ENCODE measurements at regions not wholly inside any gene's neighbourhood (a gene's known extent, or its start where the extent isn't known, plus 50 kb on each side); places are given as distances from the start of the nearest gene placed in this dataset.
A peak's percentile ranks its signal among the peaks of the same experiment; 100 is the strongest.

DNA sequence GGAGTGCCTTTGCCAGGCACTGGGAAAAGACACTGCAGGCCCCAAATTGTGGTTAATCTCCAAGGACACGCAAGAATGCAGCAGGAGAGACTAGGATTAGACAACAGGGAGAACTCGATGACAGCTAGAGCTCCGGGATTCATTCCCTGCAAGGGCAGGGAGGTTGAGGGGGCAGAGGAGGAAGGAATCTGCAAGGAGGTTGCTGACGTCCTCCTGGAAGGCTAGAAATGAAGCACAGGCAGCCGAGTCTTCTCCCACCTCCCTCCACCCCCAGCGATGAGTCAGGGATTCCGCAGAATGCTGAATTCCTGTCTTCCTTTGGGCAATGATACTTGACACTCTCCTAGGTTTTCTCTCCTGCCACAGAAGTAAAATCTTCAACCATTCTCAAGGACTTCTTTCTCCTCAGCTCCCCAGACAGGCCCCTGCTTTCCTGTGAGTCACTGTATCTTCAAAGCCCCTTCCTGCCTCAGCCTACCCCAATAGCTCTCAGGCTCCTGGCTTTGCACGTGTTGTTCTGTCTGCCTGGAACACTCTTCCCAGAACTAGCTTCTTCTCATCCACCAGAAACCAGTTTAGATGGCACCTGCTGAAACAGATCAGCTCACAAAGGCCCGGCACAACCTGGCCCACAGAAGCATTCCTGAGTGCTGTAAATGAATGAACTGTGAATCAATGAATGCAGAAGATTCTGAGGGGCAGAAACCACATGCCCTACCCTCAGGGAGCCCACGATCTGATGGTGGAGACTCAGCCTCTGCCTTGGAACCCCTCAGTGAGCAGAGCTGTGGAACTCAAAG is 85.6 kb downstream of the MRPL14 start:
- TF ChIP-seq, protein P1, sequence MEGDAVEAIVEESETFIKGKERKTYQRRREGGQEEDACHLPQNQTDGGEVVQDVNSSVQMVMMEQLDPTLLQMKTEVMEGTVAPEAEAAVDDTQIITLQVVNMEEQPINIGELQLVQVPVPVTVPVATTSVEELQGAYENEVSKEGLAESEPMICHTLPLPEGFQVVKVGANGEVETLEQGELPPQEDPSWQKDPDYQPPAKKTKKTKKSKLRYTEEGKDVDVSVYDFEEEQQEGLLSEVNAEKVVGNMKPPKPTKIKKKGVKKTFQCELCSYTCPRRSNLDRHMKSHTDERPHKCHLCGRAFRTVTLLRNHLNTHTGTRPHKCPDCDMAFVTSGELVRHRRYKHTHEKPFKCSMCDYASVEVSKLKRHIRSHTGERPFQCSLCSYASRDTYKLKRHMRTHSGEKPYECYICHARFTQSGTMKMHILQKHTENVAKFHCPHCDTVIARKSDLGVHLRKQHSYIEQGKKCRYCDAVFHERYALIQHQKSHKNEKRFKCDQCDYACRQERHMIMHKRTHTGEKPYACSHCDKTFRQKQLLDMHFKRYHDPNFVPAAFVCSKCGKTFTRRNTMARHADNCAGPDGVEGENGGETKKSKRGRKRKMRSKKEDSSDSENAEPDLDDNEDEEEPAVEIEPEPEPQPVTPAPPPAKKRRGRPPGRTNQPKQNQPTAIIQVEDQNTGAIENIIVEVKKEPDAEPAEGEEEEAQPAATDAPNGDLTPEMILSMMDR (IDR thresholded peaks at IDR 0.05; ENCODE audit: extremely low read depth in 1 of 2, insufficient read depth in 1 of 2, low read depth in 1 of 2, low read length in 2 of 2): no peak
- TF ChIP-seq MYC (IDR thresholded peaks at IDR 0.05; ENCODE audit: low read depth, low read length): no peak
- TF ChIP-seq POLR2AphosphoS5 (IDR thresholded peaks at IDR 0.05; ENCODE audit: insufficient read depth, low read depth, low read length): peak; percentile 53
- peak; percentile 32 for TF ChIP-seq POLR2A (IDR thresholded peaks at IDR 0.05; ENCODE audit: low read depth, low read length)
- TF ChIP-seq EZH2 (IDR thresholded peaks at IDR 0.05; ENCODE audit: borderline replicate concordance, low read depth, low read length, severe bottlenecking): no peak
- TF ChIP-seq GATA2 (IDR thresholded peaks at IDR 0.05; ENCODE audit: insufficient read depth, insufficient read length, low read depth, low read length): no peak
- TF ChIP-seq JUN (IDR thresholded peaks at IDR 0.05; ENCODE audit: borderline replicate concordance, insufficient read depth, insufficient read length, low read depth): peak; percentile 32
- TF ChIP-seq, protein P2, sequence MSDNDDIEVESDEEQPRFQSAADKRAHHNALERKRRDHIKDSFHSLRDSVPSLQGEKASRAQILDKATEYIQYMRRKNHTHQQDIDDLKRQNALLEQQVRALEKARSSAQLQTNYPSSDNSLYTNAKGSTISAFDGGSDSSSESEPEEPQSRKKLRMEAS (IDR thresholded peaks at IDR 0.05; ENCODE audit: insufficient read depth, insufficient read length): no peak

All from endothelial cell of umbilical vein (primary cell).